G401 (cell line): ENCODE measurements at regions not wholly inside any gene's neighbourhood (a gene's known extent, or its start where the extent isn't known, plus 50 kb on each side); places are given as distances from the start of the nearest gene placed in this dataset.

ENCODE experiments used
- DNase-seq: peaks from one replicate; pipeline ENCODE4 v3.0.0-alpha.2; 2015; ENCODE audit warnings: low spot score
- in situ Hi-C: cut with HindIII; loops from 2 replicates; pipeline ENCODE4 v1.10.0; 2016; ENCODE audit warnings: low sequenced_read_pairs, mixed read lengths

GRCh38 chr13:62932256-62932883 is 1516.7 kb upstream of the PCDH20 start:
- in situ Hi-C loops, result no loop called here
- DNase-seq, result no peak

DNA sequence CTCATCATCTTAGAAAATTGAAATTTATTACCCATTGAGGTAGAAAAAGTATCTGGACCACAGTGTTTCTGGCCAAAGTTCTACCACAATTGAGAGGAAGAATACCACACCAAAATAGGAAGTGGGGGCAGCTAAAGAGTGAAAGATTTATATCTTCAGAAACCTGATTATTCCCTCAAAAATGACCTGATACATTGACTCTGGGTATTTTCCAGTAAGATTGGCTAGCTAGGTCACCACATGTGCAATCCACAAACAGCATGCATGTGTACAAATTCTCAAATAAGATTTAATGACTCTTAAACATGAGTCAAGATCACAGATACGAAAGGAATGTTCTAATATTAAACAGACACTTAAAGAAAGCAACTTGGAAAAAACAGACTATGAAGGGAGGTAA is 1516.2 kb upstream of the PCDH20 start:
- in situ Hi-C loops, result no loop called here

DNA sequence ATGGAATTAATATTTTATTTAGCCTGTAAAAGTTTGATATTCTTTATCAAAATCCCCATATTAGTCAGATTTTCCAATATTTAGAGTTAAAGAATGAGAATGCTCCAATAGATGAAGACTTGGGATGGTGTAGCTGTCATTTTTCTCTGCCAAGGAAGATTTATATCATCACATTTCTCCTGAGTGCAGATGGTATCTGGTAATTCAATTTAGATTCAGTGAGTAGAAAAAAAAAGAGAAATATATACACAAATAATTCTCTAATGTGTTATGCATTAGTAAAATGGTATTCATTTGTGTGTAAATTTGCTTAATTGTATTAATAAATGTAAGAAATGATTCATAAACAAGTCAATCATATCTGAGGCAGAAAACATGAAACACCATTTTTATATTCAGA is 1508.7 kb upstream of the PCDH20 start:
- DNase-seq, result no peak
- in situ Hi-C loops, result no loop called here

More for the DNA sequence above, 1516.2 kb upstream of the PCDH20 start:
- no peak for DNase-seq

- no peak for DNase-seq
- in situ Hi-C loops, result no loop called here
Observed at GRCh38 chr13:62920159-62920558, 1504.5 kb upstream of the PCDH20 start.

- in situ Hi-C loops, result no loop called here
- no peak for DNase-seq
Observed at GRCh38 chr13:62919491-62919890, 1503.8 kb upstream of the PCDH20 start.

GRCh38 chr13:62910541-62911060 is 1495.0 kb upstream of the PCDH20 start:
- in situ Hi-C loops, result no loop called here
- DNase-seq, result no peak

GRCh38 chr13:62908321-62908720 is 1492.7 kb upstream of the PCDH20 start:
- in situ Hi-C loops, result no loop called here
- no peak for DNase-seq

DNA sequence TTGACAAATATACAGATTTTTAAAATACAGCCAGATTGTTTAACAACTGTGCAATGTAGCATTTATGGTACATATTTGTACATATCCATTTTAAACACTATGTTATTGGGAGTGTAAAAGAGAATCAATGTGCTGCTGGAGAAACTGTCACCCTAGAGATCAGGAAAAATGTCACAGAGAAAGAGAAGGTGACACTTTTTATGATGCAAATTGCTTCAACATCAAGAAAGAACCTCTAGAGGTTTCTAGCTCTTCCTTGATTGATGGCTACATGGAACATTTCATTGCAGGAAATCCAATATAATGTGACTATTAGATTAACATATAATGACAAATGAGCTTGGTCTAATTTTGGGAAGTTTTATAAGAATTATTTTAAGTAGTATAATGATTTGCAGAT is 1491.2 kb upstream of the PCDH20 start:
- no peak for DNase-seq
- in situ Hi-C loops, result no loop called here

DNA sequence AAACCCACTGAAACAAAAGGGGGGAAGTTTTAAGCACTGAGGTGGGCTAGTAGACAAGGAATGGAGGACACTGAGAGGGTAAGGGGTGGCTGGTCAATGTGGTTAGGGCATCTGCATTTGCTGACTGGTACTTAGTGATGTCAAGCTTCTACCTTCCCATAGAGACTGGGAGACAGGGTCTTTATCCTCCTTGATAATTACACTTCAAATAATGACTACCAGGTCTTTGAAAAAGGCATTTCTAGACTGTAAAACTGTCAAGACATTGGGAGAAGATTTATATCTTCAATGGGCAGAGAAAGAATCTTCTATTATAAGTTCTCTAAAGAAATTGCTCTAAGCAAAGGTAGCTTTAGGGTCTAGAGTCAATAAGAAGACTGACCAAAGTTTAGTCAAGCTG is 1490.8 kb upstream of the PCDH20 start:
- in situ Hi-C loops, result no loop called here

DNA sequence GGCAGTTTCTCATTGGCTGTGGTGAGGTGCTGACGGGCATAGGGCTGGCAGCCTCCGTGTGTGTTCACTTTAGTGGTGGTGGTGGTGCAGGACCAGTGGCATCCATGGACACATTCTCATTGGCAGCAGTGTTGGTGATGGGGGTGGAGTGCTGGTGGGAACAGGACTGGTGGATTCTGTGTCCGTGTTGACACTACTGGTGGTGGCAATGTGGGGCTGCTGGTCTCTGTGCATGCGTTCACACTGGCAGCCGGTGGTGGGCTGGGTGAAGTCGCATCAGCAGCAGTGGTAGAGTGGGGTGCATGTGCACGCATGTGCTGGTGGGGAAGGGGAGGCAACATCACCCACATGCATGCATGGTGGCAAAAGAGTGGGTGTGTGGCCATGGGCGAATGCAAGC is 1471.4 kb upstream of the PCDH20 start:
- in situ Hi-C loops, result no loop called here

More for the DNA sequence above, 1490.8 kb upstream of the PCDH20 start:
- DNase-seq, result no peak

GRCh38 chr13:62879071-62879470 is 1463.4 kb upstream of the PCDH20 start:
- no peak for DNase-seq
- in situ Hi-C loops, result no loop called here

More for the DNA sequence above, 1471.4 kb upstream of the PCDH20 start:
- no peak for DNase-seq

DNA sequence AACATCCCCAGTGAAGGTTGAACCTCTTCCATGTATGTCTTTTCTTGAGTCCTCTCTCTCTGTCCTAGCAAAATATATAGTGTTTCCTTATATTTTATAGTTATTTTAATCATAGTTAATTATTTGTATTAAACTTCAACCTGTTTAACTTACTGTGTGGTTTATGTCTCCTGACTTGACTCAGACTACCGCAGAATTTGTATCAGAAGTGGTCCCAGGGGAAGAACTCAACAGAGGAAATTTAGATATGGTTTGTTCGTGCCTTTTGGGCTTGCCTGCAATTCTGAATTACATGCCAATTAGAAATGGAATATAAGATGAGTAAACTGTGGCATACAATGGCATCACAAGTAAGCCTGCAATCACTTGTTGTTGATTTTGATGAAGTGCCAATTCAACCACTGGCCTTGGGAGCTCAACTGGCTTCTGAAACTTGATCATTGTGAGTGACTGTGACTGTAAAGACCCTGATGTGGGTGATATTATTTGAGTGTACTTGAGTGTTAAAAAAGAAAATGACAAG is 1459.5 kb upstream of the PCDH20 start:
- in situ Hi-C loops, result no loop called here

GRCh38 chr13:62850331-62850730 is 1434.7 kb upstream of the PCDH20 start:
- no peak for DNase-seq
- in situ Hi-C loops, result no loop called here

More for the DNA sequence above, 1459.5 kb upstream of the PCDH20 start:
- no peak for DNase-seq

DNA sequence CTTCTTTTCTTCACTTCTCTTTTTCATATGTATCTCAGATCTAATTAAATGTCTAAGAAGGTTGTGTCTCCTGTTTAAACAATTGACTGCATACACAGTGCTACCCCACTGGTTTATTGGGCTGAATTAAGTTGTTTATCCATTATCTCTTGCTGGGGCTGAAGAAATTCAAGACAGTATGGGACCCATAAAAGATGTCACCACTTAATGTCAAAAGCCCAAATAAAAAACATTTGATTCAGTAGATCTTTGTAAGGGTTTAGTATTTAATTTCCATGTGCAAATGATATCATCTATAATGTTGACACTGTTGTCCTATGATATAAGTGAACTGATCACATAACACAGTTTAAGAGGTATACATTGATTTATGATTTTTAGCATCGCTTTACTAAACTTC is 1431.9 kb upstream of the PCDH20 start:
- no peak for DNase-seq
- in situ Hi-C loops, result no loop called here

- no peak for DNase-seq
- in situ Hi-C loops, result no loop called here
Observed at GRCh38 chr13:62846302-62846701, 1430.7 kb upstream of the PCDH20 start.

GRCh38 chr13:62839338-62839737 is 1423.7 kb upstream of the PCDH20 start:
- in situ Hi-C loops, result no loop called here
- DNase-seq, result no peak

DNA sequence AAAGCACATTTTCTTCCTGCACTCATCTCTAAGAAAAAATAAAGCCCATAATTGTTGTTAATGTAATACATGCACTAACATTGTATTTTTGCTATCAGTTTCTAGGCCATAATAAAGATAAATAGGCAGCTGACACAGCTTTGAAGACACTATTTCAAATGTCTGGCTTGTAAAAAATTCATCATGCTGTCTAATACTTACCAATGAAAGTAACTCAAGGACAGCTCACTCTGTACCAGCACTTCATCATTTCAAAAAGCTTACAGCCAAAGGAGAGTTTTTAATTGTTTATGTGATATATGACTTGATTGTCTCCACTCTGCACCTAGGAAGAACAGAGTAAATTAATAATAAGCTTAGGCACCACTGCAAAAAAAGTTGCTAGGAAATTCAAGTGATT is 1423.3 kb upstream of the PCDH20 start:
- in situ Hi-C loops, result no loop called here
- DNase-seq, result no peak

DNA sequence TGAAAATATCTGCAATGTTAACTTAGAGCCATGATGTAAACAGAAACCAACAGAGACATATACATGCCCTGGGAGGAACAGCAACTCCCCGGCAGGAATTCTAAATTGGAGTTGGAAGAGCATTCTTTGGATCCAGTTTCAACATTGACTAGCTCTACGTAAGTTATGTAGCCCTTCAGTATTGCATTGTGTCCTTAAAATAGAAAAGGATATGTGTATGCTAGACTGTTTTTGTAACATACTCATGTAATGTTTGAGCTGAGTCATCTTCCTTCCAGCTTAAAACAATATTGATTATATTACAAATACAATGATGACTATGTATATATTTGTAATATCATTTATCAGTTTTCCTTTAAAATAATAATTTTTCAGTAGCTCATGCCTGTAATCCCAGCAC is 1422.2 kb upstream of the PCDH20 start:
- no peak for DNase-seq
- in situ Hi-C loops, result no loop called here

GRCh38 chr13:62829486-62829885 is 1413.8 kb upstream of the PCDH20 start:
- DNase-seq, result no peak
- in situ Hi-C loops, result no loop called here

DNA sequence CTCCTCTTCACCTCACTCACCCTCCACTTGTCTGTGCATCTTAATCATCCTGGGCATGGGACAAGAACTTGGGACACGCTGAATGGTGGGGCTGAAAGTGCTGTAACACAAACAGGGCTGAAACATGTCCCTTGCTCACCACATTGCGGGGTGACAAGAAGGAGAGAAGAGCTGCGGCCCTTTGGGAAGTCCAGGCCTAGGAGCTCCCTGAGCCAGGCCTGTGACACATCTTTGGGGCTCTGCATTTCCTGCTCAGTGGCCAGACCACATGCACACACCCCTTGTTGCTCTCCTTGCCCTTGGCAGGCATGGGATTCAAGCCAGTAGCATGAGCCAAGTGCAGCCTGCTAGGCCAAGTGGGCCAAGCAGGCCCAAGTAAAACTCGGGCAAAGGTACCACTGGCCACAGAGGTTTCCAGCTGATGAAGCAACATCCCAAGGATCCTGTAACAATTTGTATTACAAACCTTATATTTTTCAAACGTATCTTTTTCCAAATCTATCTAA is 1384.3 kb upstream of the PCDH20 start:
- in situ Hi-C loops, result no loop called here

DNA sequence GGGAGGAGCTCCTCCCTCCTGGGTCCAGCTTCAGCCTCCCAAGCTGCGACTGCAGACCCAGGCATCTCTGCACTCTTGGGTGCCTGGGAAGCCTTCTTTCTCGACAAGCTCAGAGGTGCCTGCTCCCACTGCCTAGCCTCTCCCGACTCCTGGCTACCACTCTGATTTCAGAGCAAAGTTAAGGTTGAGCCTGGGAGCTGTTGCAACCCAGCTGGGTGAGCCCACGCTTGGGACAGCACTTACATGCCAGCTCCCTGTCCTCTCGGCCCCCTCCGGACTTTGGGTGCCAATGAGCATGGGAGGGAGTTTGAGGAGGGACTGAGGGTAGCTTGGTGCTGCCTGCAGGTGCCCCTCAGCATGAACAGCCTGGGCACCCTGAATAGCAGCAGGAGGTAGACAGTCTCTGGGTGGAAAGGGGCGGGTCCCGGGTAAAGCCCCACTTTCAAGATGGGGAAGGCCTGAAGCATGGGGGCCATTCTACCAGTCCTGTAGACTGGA is 1383.4 kb upstream of the PCDH20 start:
- in situ Hi-C loops, result no loop called here
- DNase-seq, result no peak

More for the DNA sequence above, 1384.3 kb upstream of the PCDH20 start:
- DNase-seq, result no peak
